ENCODE measurements at regions not wholly inside any gene's neighbourhood (a gene's known extent, or its start where the extent isn't known, plus 50 kb on each side); places are given as distances from the start of the nearest gene placed in this dataset.

GRCh38 chr4:180197471-180197870 lies 2045.7 kb upstream of the TENM3 start:
- Histone ChIP-seq H3K4me1 (no peaks in the 10 kb centered on the region), H3K4me3 (no peak overlapping the region), H3K36me3 (no peaks in the 10 kb centered on the region), H3K27ac (replicated peaks in 1 of 4) (no peak overlapping the region), H3K9me3 (no peaks in the 10 kb centered on the region), H3K27me3 (no peaks in the 10 kb centered on the region)
- 43% methylated on average over 6 of the region's 6 CpGs for WGBS
- no peak for TF ChIP-seq POLR2A (IDR thresholded peaks at IDR 0.05; ENCODE audit: low read depth)
- TF ChIP-seq CTCF (IDR thresholded peaks at IDR 0.05) = no peak
- TF ChIP-seq POLR2AphosphoS5 (IDR thresholded peaks at IDR 0.05) = no peak
- TF ChIP-seq EP300 (IDR thresholded peaks at IDR 0.05) = no peak
- no peak for DNase-seq (ENCODE audit: extremely low spot score)
- intact Hi-C loops (cut with DNase I) = no loop called here

- no peak for DNase-seq (ENCODE audit: extremely low spot score)
- intact Hi-C loops (cut with DNase I) = no loop called here
- H3K27me3 ChIP-seq = no peaks in the 10 kb centered on the region
- no peak for TF ChIP-seq POLR2AphosphoS5 (IDR thresholded peaks at IDR 0.05)
- no peak for TF ChIP-seq CTCF (IDR thresholded peaks at IDR 0.05)
- TF ChIP-seq POLR2A (IDR thresholded peaks at IDR 0.05; ENCODE audit: low read depth) = no peak
- no peak for TF ChIP-seq EP300 (IDR thresholded peaks at IDR 0.05)
- no peaks in the 10 kb centered on the region for H3K9me3 ChIP-seq
- no peak overlapping the region for H3K4me3 ChIP-seq
- H3K36me3 ChIP-seq = no peaks in the 10 kb centered on the region
- no peak overlapping the region for H3K27ac ChIP-seq (replicated peaks in 1 of 4)
- 89% methylated on average over 3 of the region's 3 CpGs for WGBS
- no peaks in the 10 kb centered on the region for H3K4me1 ChIP-seq
Observed at GRCh38 chr4:180203349-180203748, 2039.9 kb upstream of the TENM3 start.

- Histone ChIP-seq H3K27ac (replicated peaks in 1 of 4) (no peak overlapping the region), H3K27me3 (no peaks in the 10 kb centered on the region)
- intact Hi-C loops (cut with DNase I) = no loop called here
Observed at GRCh38 chr4:180205276-180205675, 2037.9 kb upstream of the TENM3 start.

GRCh38 chr4:180207921-180208320 lies 2035.3 kb upstream of the TENM3 start:
- TF ChIP-seq POLR2A (IDR thresholded peaks at IDR 0.05; ENCODE audit: low read depth) (no peak), EP300 (IDR thresholded peaks at IDR 0.05) (no peak), POLR2AphosphoS5 (IDR thresholded peaks at IDR 0.05) (no peak), CTCF (IDR thresholded peaks at IDR 0.05) (no peak)
- 64% methylated on average over 1 of the region's 1 CpG for WGBS

More at GRCh38 chr4:180205276-180205675, 2037.9 kb upstream of the TENM3 start:
- no peak for DNase-seq (ENCODE audit: extremely low spot score)
- Histone ChIP-seq H3K9me3 (no peaks in the 10 kb centered on the region), H3K36me3 (no peaks in the 10 kb centered on the region), H3K4me3 (no peak overlapping the region), H3K4me1 (no peaks in the 10 kb centered on the region)
- TF ChIP-seq POLR2AphosphoS5 (IDR thresholded peaks at IDR 0.05) = no peak
- TF ChIP-seq CTCF (IDR thresholded peaks at IDR 0.05) = no peak
- TF ChIP-seq POLR2A (IDR thresholded peaks at IDR 0.05; ENCODE audit: low read depth) = no peak
- WGBS = 71% methylated on average over 4 of the region's 4 CpGs

GRCh38 chr4:180217070-180217469 lies 2026.1 kb upstream of the TENM3 start:
- Histone ChIP-seq H3K36me3 (no peaks in the 10 kb centered on the region), H3K4me3 (no peak overlapping the region), H3K9me3 (peaks cover 0 to 9% (median 0%) of the 10 kb centered on the region in 4 donors), H3K27ac (replicated peaks in 1 of 4) (no peak overlapping the region), H3K4me1 (no peaks in the 10 kb centered on the region), H3K27me3 (no peaks in the 10 kb centered on the region)
- no peak for TF ChIP-seq POLR2AphosphoS5 (IDR thresholded peaks at IDR 0.05)
- 54% methylated on average over 1 of the region's 1 CpG for WGBS
- intact Hi-C loops (cut with DNase I) = no loop called here
- DNase-seq (ENCODE audit: extremely low spot score) = no peak

More at GRCh38 chr4:180207921-180208320, 2035.3 kb upstream of the TENM3 start:
- no peaks in the 10 kb centered on the region for H3K27me3 ChIP-seq
- H3K36me3 ChIP-seq = no peaks in the 10 kb centered on the region
- intact Hi-C loops (cut with DNase I) = no loop called here
- H3K4me3 ChIP-seq = no peak overlapping the region
- no peaks in the 10 kb centered on the region for H3K9me3 ChIP-seq
- no peak for DNase-seq (ENCODE audit: extremely low spot score)
- no peaks in the 10 kb centered on the region for H3K4me1 ChIP-seq
- H3K27ac ChIP-seq (replicated peaks in 1 of 4) = no peak overlapping the region

Measured in esophagus muscularis mucosa (tissue), 4 donors.